HEK293 (cell line): ENCODE measurements at regions not wholly inside any gene's neighbourhood (a gene's known extent, or its start where the extent isn't known, plus 50 kb on each side); places are given as distances from the start of the nearest gene placed in this dataset.

Experiments
- HOXA7 ChIP-seq: sonication (generic); formaldehyde crosslinking; IDR thresholded peaks from 2 replicates; pipeline ENCODE4 v1.8.1; 2022; ENCODE audit warnings: missing genetic modification reagents, borderline replicate concordance
- ZNF792 ChIP-seq: fragments of 450-650 bp; formaldehyde crosslinking; IDR thresholded peaks from 2 replicates; pipeline ENCODE4 v1.5.1; 2016; ENCODE audit warnings: missing biosample characterization, missing genetic modification characterization
- TF ChIP-seq, protein P1 (sequence below): fragments of 450-650 bp; formaldehyde crosslinking; IDR thresholded peaks from 2 replicates; pipeline ENCODE4 v1.5.1; 2016; ENCODE audit warnings: missing biosample characterization, missing genetic modification characterization
- TF ChIP-seq, protein P2 (sequence below): fragments of 450-650 bp; formaldehyde crosslinking; optimal IDR thresholded peaks from 2 replicates; pipeline ENCODE3; 2016; ENCODE audit warnings: missing biosample characterization, mild to moderate bottlenecking, missing genetic modification characterization

DNA sequence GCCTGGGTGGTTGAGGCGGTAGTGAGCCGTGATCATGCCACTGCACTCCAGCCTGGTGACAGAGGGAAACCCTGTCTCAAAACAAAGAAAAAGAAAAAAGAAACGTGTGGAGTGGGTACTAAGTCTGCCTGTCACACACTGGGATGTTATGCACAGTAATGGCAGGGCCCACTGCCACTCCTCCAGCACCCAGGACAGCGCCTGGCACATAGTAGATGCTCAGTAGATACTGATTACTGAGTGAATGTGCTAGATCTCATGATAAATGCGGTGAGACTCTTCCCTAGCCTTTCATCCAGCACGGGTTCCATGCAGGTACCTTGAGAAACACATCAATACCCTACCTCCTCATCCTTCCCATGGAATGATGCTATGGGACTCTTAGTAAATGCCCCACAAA lies 87.4 kb upstream of the HSPA9 start:
- TF ChIP-seq, protein P1, sequence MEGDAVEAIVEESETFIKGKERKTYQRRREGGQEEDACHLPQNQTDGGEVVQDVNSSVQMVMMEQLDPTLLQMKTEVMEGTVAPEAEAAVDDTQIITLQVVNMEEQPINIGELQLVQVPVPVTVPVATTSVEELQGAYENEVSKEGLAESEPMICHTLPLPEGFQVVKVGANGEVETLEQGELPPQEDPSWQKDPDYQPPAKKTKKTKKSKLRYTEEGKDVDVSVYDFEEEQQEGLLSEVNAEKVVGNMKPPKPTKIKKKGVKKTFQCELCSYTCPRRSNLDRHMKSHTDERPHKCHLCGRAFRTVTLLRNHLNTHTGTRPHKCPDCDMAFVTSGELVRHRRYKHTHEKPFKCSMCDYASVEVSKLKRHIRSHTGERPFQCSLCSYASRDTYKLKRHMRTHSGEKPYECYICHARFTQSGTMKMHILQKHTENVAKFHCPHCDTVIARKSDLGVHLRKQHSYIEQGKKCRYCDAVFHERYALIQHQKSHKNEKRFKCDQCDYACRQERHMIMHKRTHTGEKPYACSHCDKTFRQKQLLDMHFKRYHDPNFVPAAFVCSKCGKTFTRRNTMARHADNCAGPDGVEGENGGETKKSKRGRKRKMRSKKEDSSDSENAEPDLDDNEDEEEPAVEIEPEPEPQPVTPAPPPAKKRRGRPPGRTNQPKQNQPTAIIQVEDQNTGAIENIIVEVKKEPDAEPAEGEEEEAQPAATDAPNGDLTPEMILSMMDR (tag by site-specific recombination) = no peak
- TF ChIP-seq ZNF792 (tag by site-specific recombination) (no peak), HOXA7 (CRISPR knock-in tag) (no peak)
- TF ChIP-seq, protein P2, sequence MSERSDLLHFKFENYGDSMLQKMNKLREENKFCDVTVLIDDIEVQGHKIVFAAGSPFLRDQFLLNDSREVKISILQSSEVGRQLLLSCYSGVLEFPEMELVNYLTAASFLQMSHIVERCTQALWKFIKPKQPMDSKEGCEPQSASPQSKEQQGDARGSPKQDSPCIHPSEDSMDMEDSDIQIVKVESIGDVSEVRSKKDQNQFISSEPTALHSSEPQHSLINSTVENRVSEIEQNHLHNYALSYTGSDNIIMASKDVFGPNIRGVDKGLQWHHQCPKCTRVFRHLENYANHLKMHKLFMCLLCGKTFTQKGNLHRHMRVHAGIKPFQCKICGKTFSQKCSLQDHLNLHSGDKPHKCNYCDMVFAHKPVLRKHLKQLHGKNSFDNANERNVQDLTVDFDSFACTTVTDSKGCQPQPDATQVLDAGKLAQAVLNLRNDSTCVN (tag by site-specific recombination) = no peak
